GM12872 (cell line): ENCODE measurements at regions not wholly inside any gene's neighbourhood (a gene's known extent, or its start where the extent isn't known, plus 50 kb on each side); places are given as distances from the start of the nearest gene placed in this dataset.

Source experiments
- CTCF ChIP-seq: IDR thresholded peaks from 3 replicates; pipeline ENCODE4 v1.5.1; 2011; ENCODE audit warnings: low read depth, mild to moderate bottlenecking, low read length, moderate library complexity; ENCODE audit not compliant: insufficient read depth

DNA sequence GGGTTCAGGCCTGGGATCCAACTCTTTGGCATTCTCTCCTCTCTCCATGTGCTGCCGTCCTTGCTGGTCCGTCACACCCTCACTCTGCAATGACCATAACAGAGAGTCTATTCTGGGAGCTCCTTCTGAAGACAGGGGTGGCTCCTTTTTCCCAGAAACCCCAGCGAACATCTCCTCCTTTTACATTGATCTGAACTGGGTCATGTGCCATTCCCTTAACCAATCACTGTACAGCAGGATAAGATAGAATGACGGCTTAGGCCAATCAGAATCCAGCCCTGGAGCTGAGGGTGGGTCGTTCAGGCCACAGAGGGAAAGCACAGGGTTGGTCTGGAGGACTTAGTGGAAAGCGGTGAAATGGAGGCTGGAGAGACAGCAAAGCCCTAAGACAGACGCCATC is 740.1 kb downstream of the MATN1 start:
- TF ChIP-seq CTCF, result no peak

DNA sequence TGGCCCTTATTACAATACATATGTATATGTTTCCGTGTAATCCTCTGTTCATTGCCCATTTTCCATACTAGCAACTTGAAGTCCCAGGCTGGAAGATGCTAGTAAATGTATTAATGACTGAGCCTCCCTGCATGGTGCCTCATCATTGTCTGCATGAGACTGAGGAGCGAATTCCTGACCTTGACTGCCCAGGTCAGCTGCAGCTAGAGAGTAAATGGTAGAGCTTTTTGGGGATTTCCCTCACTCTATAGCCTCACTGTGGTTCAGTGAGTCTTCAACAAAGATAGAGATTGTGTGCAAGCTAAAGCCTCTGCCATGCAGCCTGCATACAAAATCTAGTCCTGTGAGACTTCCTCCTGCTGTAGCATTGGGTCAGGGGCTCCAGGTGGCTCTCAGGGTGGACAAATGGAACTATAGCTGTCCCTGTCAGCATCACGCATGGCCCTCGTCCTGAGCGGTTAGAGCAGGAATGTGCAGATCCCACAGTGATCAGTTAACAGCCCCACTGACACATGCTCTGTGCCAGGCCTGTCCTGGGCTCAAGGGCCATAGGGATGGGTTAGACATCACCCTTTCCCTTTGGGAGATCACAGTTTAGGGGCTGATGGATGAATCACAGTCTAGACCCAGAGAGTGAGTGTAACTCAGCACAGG is 741.7 kb downstream of the MATN1 start:
- TF ChIP-seq CTCF, result no peak

DNA sequence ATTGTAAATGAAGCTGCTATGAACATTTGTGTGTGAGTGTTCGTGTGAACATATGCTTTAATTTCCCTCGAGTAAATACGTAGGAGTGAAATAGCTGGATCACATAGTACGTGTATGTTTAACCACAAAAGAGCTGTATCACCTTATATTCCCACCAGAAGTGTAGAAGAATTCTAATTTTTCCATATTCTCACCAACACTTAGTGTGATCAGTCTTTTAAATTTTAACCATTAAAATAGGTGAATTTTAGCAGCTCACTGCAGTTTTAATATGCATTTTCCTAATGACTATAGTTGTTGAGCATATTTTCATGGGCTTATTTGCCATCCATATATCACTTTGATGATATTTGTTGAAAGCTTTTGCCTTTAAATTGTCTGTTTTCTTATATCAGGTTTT is 741.2 kb downstream of the PTPRU start:
- TF ChIP-seq CTCF, result no peak

- no peak for TF ChIP-seq CTCF
Measured at GRCh38 chr1:29975036-29975694, 738.8 kb downstream of the PTPRU start.

GRCh38 chr1:29974316-29974724 is 738.0 kb downstream of the PTPRU start:
- no peak for TF ChIP-seq CTCF

DNA sequence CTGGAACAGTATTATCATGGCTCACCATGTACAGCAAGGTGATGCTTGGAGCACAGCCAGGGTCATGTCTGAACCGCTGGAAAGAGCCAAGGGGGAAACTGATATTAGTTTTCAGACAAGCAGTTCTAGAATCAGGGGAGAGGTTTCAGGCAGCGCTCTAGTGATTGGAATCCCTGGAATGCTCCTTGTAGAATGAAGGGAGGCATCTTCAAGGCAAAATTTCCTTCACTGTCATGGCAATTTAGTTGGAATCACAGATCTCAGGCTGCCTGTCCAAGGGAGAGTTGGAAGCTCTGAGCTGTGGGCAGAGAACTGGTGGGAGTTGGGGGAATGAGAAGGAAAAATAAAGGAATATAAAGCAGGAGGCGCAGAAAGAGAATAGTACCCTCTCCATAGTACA is 737.1 kb downstream of the PTPRU start:
- no peak for TF ChIP-seq CTCF

DNA sequence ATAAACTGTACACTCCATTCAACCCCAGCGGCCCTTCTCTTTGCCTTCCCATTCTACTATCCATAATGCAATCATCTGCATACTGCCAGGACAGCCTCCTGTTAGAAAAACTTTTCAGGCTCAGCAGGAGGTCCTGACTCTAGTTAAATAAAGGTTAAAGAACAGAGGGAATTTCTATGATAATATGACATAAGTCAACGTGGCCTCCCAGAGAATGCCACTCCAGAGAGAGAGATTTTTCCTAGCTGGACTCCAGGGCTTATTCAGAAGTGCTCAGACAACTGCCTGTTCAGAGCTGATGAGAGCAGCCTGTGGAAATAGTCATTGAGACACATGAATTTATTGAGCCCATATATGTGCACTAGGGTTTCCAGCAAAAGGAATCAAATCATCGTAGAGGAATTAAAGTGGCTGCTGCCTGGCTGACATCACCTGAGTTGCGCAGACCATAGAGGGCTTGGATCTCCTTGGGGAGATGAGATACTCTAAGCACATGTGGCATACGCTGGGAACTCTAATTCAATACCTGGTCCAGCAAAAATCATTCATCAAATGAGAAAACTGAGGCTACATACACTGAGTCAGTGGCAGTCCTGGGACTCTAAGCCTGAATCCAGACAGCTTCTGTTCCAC is 736.2 kb downstream of the PTPRU start:
- no peak for TF ChIP-seq CTCF
